B cell (primary cell): ENCODE measurements at regions not wholly inside any gene's neighbourhood (a gene's known extent, or its start where the extent isn't known, plus 50 kb on each side); places are given as distances from the start of the nearest gene placed in this dataset.

Experiments used
- EZH2 ChIP-seq: IDR thresholded peaks from 2 replicates; pipeline ENCODE4 v1.6.1; 2012; ENCODE audit warnings: borderline replicate concordance, low read depth, mild to moderate bottlenecking, moderate library complexity, low read length; ENCODE audit not compliant: insufficient read depth, poor library complexity, severe bottlenecking
- TF ChIP-seq, protein P1 (sequence below): fragments of 200-600 bp; IDR thresholded peaks from one replicate; pipeline ENCODE4 v1.8.0; 2022; ENCODE audit warnings: antibody characterized with exemption, mild to moderate bottlenecking

DNA sequence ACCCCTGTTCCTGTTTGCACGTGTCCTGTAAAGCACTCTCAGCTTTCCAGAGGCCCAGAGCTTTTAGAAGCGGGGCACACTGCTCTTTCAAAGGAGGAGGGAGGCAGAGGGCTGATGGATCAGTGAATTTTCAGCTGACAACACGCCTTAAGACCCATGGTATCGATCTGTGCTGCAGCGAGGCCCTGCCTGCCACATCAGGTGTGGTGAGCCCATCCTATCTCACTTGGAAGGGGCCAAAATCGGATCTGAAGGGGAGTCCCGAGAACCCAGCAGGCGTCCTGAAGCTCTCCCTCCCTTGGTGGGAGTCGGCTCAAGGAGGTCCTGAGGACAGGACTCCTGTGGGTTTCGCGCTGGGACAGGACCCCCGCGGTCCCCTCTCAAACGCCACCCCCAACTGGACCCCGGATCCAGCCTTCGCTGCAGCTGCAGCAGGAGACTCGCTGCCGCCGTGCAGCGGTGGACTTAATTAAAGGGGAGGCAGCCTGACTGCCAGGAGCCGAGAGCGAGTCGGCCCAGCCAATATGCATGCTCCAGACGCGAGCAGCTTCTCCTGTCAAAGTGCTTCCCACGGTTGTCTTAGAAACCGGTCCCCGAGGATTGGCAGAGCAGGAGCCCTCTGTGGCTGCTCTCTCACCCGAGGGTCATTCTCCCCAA lies 580.0 kb upstream of the ZNF337 start:
- TF ChIP-seq, protein P1, sequence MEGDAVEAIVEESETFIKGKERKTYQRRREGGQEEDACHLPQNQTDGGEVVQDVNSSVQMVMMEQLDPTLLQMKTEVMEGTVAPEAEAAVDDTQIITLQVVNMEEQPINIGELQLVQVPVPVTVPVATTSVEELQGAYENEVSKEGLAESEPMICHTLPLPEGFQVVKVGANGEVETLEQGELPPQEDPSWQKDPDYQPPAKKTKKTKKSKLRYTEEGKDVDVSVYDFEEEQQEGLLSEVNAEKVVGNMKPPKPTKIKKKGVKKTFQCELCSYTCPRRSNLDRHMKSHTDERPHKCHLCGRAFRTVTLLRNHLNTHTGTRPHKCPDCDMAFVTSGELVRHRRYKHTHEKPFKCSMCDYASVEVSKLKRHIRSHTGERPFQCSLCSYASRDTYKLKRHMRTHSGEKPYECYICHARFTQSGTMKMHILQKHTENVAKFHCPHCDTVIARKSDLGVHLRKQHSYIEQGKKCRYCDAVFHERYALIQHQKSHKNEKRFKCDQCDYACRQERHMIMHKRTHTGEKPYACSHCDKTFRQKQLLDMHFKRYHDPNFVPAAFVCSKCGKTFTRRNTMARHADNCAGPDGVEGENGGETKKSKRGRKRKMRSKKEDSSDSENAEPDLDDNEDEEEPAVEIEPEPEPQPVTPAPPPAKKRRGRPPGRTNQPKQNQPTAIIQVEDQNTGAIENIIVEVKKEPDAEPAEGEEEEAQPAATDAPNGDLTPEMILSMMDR: no peak
- no peak for TF ChIP-seq EZH2
